Lung (tissue), 11 donors: ENCODE measurements at regions not wholly inside any gene's neighbourhood (a gene's known extent, or its start where the extent isn't known, plus 50 kb on each side); places are given as distances from the start of the nearest gene placed in this dataset.

Experiments used
- ATAC-seq: fragments of 200-7000 bp; cut with Tn5 transposase; one replicate; pipeline ENCODE4 v1.9.1; 2020; ENCODE audit warnings: moderate number of reproducible peaks; ENCODE audit not compliant: insufficient read depth, low FRiP score
- DNase-seq, 3 donors: peaks; one replicate each; pipeline ENCODE4 v3.0.0-alpha.2; 2013 to 2017
- H3K27ac ChIP-seq, 2 donors: one replicate each; pipeline ENCODE4 v1.5.1; 2013; ENCODE audit warnings: mild to moderate bottlenecking in 2 of 2, moderate library complexity in 2 of 2, control low read depth in 1 of 2, inconsistent platforms in 1 of 2, low read depth in 1 of 2, low read length in 1 of 2
- H3K27me3 ChIP-seq, 3 donors: one replicate each; pipeline ENCODE4 v1.5.1; 2013; ENCODE audit warnings: low read length in 2 of 3; ENCODE audit not compliant: control insufficient read depth in 3 of 3, insufficient read depth in 3 of 3
- H3K36me3 ChIP-seq, 4 donors: one replicate each; pipeline ENCODE4 v1.5.1; 2013; ENCODE audit warnings: low read length in 4 of 4, mild to moderate bottlenecking in 1 of 4, moderate library complexity in 1 of 4; ENCODE audit not compliant: control insufficient read depth in 4 of 4, insufficient read depth in 4 of 4
- H3K4me1 ChIP-seq, 5 donors: one replicate each; pipeline ENCODE4 v1.5.1; 2013; ENCODE audit warnings: low read length in 5 of 5, mild to moderate bottlenecking in 2 of 5, moderate library complexity in 1 of 5; ENCODE audit not compliant: control insufficient read depth in 5 of 5, insufficient read depth in 5 of 5
- H3K4me3 ChIP-seq: one replicate; pipeline ENCODE4 v1.5.1; 2013; ENCODE audit warnings: mild to moderate bottlenecking, control low read depth, moderate library complexity
- H3K9ac ChIP-seq, 2 donors: one replicate each; pipeline ENCODE4 v1.5.1; 2013; ENCODE audit warnings: low read length in 2 of 2, control low read depth in 1 of 2; ENCODE audit not compliant: insufficient read depth in 1 of 2
- H3K9me3 ChIP-seq, 4 donors: one replicate each; pipeline ENCODE4 v1.5.1; 2013; ENCODE audit warnings: low read length in 3 of 4, mild to moderate bottlenecking in 1 of 4, moderate library complexity in 1 of 4; ENCODE audit not compliant: control insufficient read depth in 4 of 4, insufficient read depth in 3 of 4
- CTCF ChIP-seq: IDR thresholded peaks from 2 replicates; pipeline ENCODE4 v1.5.1; 2012; ENCODE audit warnings: mild to moderate bottlenecking; ENCODE audit errors: control extremely low read depth, extremely low read depth
- WGBS, 2 donors: extraction: QIAGEN DNeasy Blood & Tissue Kit; methylation state at CpG; one replicate each; pipeline ENCODE4 v1.1.7; 2013; 5-methylcytosine and 5-hydroxymethylcytosine counted together
- donor health status: control.
- donor health status: control.
- donor health status: Bipolar disorder and iron deficiency.
- donor health status: healthy.
- donor health status: DM: yes; HTN: yes; CAD: no.

GRCh38 chr5:93280518-93280917, 300.5 kb downstream of the NR2F1-AS1 start:
- Histone ChIP-seq H3K9me3 (peaks cover 0 to 2% (median 0%) of the 10 kb centered on the region in 4 donors), H3K27ac (no peak overlapping the region), H3K4me1 (peaks cover 0 to 15% (median 3%) of the 10 kb centered on the region in 5 donors), H3K36me3 (no peaks in the 10 kb centered on the region), H3K27me3 (no peaks in the 10 kb centered on the region), H3K4me3 (no peak overlapping the region), H3K9ac (no peak overlapping the region)
- no peak for DNase-seq
- no peak for ATAC-seq
- no peak for TF ChIP-seq CTCF
- 70 to 72% methylated on average over 3 of the region's 3 CpGs for WGBS, 2 donors

GRCh38 chr5:93279296-93279963, 301.6 kb downstream of the NR2F1-AS1 start:
- 88 to 89% methylated on average over 3 of the region's 3 CpGs for WGBS, 2 donors
- Histone ChIP-seq H3K27ac (no peak overlapping the region), H3K36me3 (no peaks in the 10 kb centered on the region), H3K4me1 (peaks cover 0 to 15% (median 3%) of the 10 kb centered on the region in 5 donors), H3K27me3 (no peaks in the 10 kb centered on the region), H3K9ac (no peak overlapping the region), H3K9me3 (peaks cover 0 to 2% (median 0%) of the 10 kb centered on the region in 4 donors), H3K4me3 (no peak overlapping the region)
- peak in 1 of 3 donors; percentile 24 for DNase-seq
- ATAC-seq = no peak
- no peak for TF ChIP-seq CTCF

GRCh38 chr5:93278896-93279295, 302.1 kb downstream of the NR2F1-AS1 start:
- H3K27me3 ChIP-seq = no peaks in the 10 kb centered on the region
- H3K4me1 ChIP-seq = peaks cover 0 to 15% (median 3%) of the 10 kb centered on the region in 5 donors
- DNase-seq (peak in 2 of 3 donors; percentile 43 to 60), ATAC-seq (no peak)
- H3K9me3 ChIP-seq = peaks cover 0 to 2% (median 0%) of the 10 kb centered on the region in 4 donors
- WGBS, 2 donors = 53 to 66% methylated on average over 2 of the region's 2 CpGs
- no peak overlapping the region for H3K4me3 ChIP-seq
- no peak for TF ChIP-seq CTCF
- H3K36me3 ChIP-seq = no peaks in the 10 kb centered on the region
- H3K27ac ChIP-seq = no peak overlapping the region
- H3K9ac ChIP-seq = no peak overlapping the region
